AG09309 (cell line): ENCODE measurements at regions not wholly inside any gene's neighbourhood (a gene's known extent, or its start where the extent isn't known, plus 50 kb on each side); places are given as distances from the start of the nearest gene placed in this dataset.

ENCODE experiments used
- DNase-seq: peaks from one replicate; pipeline ENCODE4 v3.0.0-alpha.2; 2010; ENCODE audit warnings: low read depth
- H3K4me3 ChIP-seq: 2 replicates; pipeline ENCODE4 v1.5.1; 2011; ENCODE audit warnings: mild to moderate bottlenecking, low read depth, low read length, moderate library complexity; ENCODE audit not compliant: control insufficient read depth
- CTCF ChIP-seq: IDR thresholded peaks from 2 replicates; pipeline ENCODE4 v1.5.1; 2011; ENCODE audit warnings: mild to moderate bottlenecking, low read depth, low read length, inconsistent platforms; ENCODE audit not compliant: insufficient read depth, control insufficient read depth; ENCODE audit errors: missing control alignments

- no peak overlapping the region for H3K4me3 ChIP-seq
- no peak for TF ChIP-seq CTCF
- no peak for DNase-seq
Observed at GRCh38 chr9:127553793-127554192, 58.3 kb upstream of the STXBP1 start.

- no peak for TF ChIP-seq CTCF
- peak overlapping the region; percentile 7; the same call in 1 of the 2 replicates for H3K4me3 ChIP-seq
- no peak for DNase-seq
Observed at GRCh38 chr9:127554966-127555839, 56.9 kb upstream of the STXBP1 start.

- H3K4me3 ChIP-seq: peak overlapping the region; percentile 7
- no peak for TF ChIP-seq CTCF
- peak; percentile 82 for DNase-seq
Observed at GRCh38 chr9:127555840-127556820, 55.9 kb upstream of the STXBP1 start.

GRCh38 chr9:127556871-127557270, 55.2 kb upstream of the STXBP1 start:
- no peak for TF ChIP-seq CTCF

GRCh38 chr9:127557466-127557869, 54.6 kb upstream of the STXBP1 start:
- no peak overlapping the region; the same call in 1 of the 2 replicates for H3K4me3 ChIP-seq
- no peak for DNase-seq
- TF ChIP-seq CTCF: no peak

More at GRCh38 chr9:127556871-127557270, 55.2 kb upstream of the STXBP1 start:
- H3K4me3 ChIP-seq: no peak overlapping the region
- no peak for DNase-seq

GRCh38 chr9:127557998-127558546, 54.0 kb upstream of the STXBP1 start:
- no peak overlapping the region; the same call in 1 of the 2 replicates for H3K4me3 ChIP-seq
- no peak for TF ChIP-seq CTCF
- DNase-seq: no peak
